HepG2 (cell line): ENCODE measurements at regions not wholly inside any gene's neighbourhood (a gene's known extent, or its start where the extent isn't known, plus 50 kb on each side); places are given as distances from the start of the nearest gene placed in this dataset.
A peak's percentile ranks its signal among the peaks of the same experiment; 100 is the strongest.

Experiments
- ATAC-seq: fragments of 200-7000 bp; cut with Tn5 transposase; 3 replicates; pipeline ENCODE4 v1.9.1; 2020; ENCODE audit warnings: mild to moderate bottlenecking, moderate library complexity
- BruUV-seq: library from RNA; stranded (reverse); fragments of 400-500 nt; replicated peaks from 2 replicates; lab custom pipeline; 2021; lab: Mats Ljungman, UMichigan
- CTCF ChIA-PET: fragments of 300-600 bp; formaldehyde crosslinking; extraction: SDS; loops from one replicate; lab custom pipeline; 2021; ENCODE audit warnings: low total read pairs, inconsistent platforms, low intra/inter-chr PET ratio; lab: Yijun Ruan, JAX
- POLR2A ChIA-PET: fragments of 350-600 bp; sonication (Branson Sonifier 250); formaldehyde crosslinking; loops from one replicate; lab custom pipeline; 2020; ENCODE audit warnings: antibody characterized with exemption, inconsistent platforms; lab: Yijun Ruan, JAX
- DNase-seq: peaks from one replicate; pipeline ENCODE4 v3.0.0-alpha.2; 2015; ENCODE audit warnings: low spot score
- FAIRE-seq: peaks from 3 replicates; lab custom pipeline; 2011; peaks lifted over from hg19 to GRCh38; lab: Jason Lieb, UNC
- H2AFZ ChIP-seq: one replicate; pipeline ENCODE4 v1.6.1; 2011; ENCODE audit warnings: low read length, inconsistent platforms
- H3K27ac ChIP-seq: fragments of 300-600 bp; 3 replicates; pipeline ENCODE4 v1.8.0; 2011; ENCODE audit warnings: mixed run types, mild to moderate bottlenecking, mixed read lengths, low read length, inconsistent platforms; ENCODE audit not compliant: insufficient read depth; ENCODE audit errors: extremely low read length
- H3K27me3 ChIP-seq, 2 experiments: fragments of 200-600 bp in 1 of 2; 2 replicates in 1 of 2; 3 replicates in 1 of 2; pipeline versions ENCODE4 v1.6.0 to v1.8.0; 2011; ENCODE audit warnings: low read length in 2 of 2, mild to moderate bottlenecking in 2 of 2, moderate library complexity in 2 of 2, inconsistent platforms in 1 of 2; ENCODE audit not compliant: insufficient read depth in 2 of 2, control insufficient read depth in 1 of 2
- H3K36me3 ChIP-seq, 2 experiments: fragments of 200-600 bp in 1 of 2; replicated peaks in 1 of 2; 2 replicates in 1 of 2; 3 replicates in 1 of 2; pipeline versions ENCODE4 v1.5.1 to v1.8.0; 2011; ENCODE audit warnings: low read length in 2 of 2, inconsistent platforms in 1 of 2; ENCODE audit not compliant: insufficient read depth in 2 of 2, control insufficient read depth in 1 of 2
- H3K4me1 ChIP-seq: 2 replicates; pipeline ENCODE4 v1.5.1; 2012; ENCODE audit warnings: low read length, inconsistent platforms; ENCODE audit not compliant: insufficient read depth
- H3K4me2 ChIP-seq: 2 replicates; pipeline ENCODE4 v1.6.0; 2011; ENCODE audit warnings: low read depth, low read length, inconsistent platforms
- H3K4me3 ChIP-seq, 3 experiments: fragments of 200-600 bp in 1 of 3; sonication (generic), shearing (Covaris generic) in 1 of 3; replicated peaks in 1 of 3; 2 replicates each; pipeline ENCODE4 v1.5.1; 2011 to 2016; ENCODE audit warnings: low read length in 3 of 3, inconsistent platforms in 2 of 3, low read depth in 2 of 3, mild to moderate bottlenecking in 2 of 3, control low read depth in 1 of 3, mixed read lengths in 1 of 3; ENCODE audit not compliant: insufficient read depth in 1 of 3
- H3K79me2 ChIP-seq: one replicate; pipeline ENCODE4 v1.6.1; 2011; ENCODE audit warnings: low read length, inconsistent platforms; ENCODE audit not compliant: insufficient read depth
- H3K9ac ChIP-seq: 2 replicates; pipeline ENCODE4 v1.6.0; 2011; ENCODE audit warnings: mild to moderate bottlenecking, low read depth, low read length, inconsistent platforms; ENCODE audit not compliant: insufficient read depth
- H3K9me3 ChIP-seq: 2 replicates; pipeline ENCODE4 v1.5.1; 2012; ENCODE audit warnings: mild to moderate bottlenecking, low read length
- H4K20me1 ChIP-seq: 2 replicates; pipeline ENCODE4 v1.6.0; 2011; ENCODE audit warnings: inconsistent platforms, mild to moderate bottlenecking, low read length, moderate library complexity; ENCODE audit not compliant: insufficient read depth
- ARHGAP35 ChIP-seq: sonication (generic); formaldehyde crosslinking; IDR thresholded peaks from 2 replicates; pipeline ENCODE4 v1.9.0; 2022; ENCODE audit warnings: mild to moderate bottlenecking, inconsistent platforms, moderate library complexity, missing genetic modification reagents, borderline replicate concordance
- BORCS8-MEF2B ChIP-seq: sonication (generic); formaldehyde crosslinking; IDR thresholded peaks from 2 replicates; pipeline ENCODE4 v1.8.0; 2022; ENCODE audit warnings: mild to moderate bottlenecking, missing genetic modification reagents
- CCDC6 ChIP-seq: sonication (generic); formaldehyde crosslinking; IDR thresholded peaks from 2 replicates; pipeline ENCODE4 v1.8.1; 2022; ENCODE audit warnings: mild to moderate bottlenecking, missing genetic modification reagents, moderate library complexity
- DPF2 ChIP-seq: sonication (generic); formaldehyde crosslinking; IDR thresholded peaks from 2 replicates; pipeline ENCODE4 v1.4.0; 2020; ENCODE audit warnings: mild to moderate bottlenecking, low read depth, missing genetic modification reagents, borderline replicate concordance
- GLMP ChIP-seq: sonication (generic); formaldehyde crosslinking; IDR thresholded peaks from 2 replicates; pipeline ENCODE4 v1.9.0; 2021; ENCODE audit warnings: missing genetic modification reagents, mild to moderate bottlenecking, borderline replicate concordance
- KLF15 ChIP-seq: sonication (generic); formaldehyde crosslinking; IDR thresholded peaks from 2 replicates; pipeline ENCODE4 v1.8.1; 2023; ENCODE audit warnings: borderline replicate concordance, mild to moderate bottlenecking, inconsistent platforms, missing genetic modification reagents, mixed read lengths
- MAX ChIP-seq: IDR thresholded peaks from 2 replicates; pipeline ENCODE4 v1.6.1; 2012; ENCODE audit warnings: inconsistent platforms
- NFAT5 ChIP-seq: sonication (generic); formaldehyde crosslinking; IDR thresholded peaks from 2 replicates; pipeline ENCODE4 v1.4.0; 2020; ENCODE audit warnings: missing genetic modification reagents
- NPAS2 ChIP-seq: sonication (generic); formaldehyde crosslinking; IDR thresholded peaks from 2 replicates; pipeline ENCODE4 v1.8.0; 2022; ENCODE audit warnings: mild to moderate bottlenecking, missing genetic modification reagents, borderline replicate concordance
- TFAP4 ChIP-seq: sonication (generic); IDR thresholded peaks from 2 replicates; pipeline ENCODE4 v1.6.1; 2016; ENCODE audit warnings: low read depth, borderline replicate concordance
- TFE3 ChIP-seq: IDR thresholded peaks from 2 replicates; pipeline ENCODE4 v1.6.1; 2016
- XBP1 ChIP-seq: sonication (generic); formaldehyde crosslinking; IDR thresholded peaks from 2 replicates; pipeline ENCODE4 v1.5.0; 2020; ENCODE audit warnings: missing genetic modification reagents
- ZNF367 ChIP-seq: sonication (generic); formaldehyde crosslinking; IDR thresholded peaks from 2 replicates; pipeline ENCODE4 v1.4.0; 2020; ENCODE audit warnings: missing genetic modification reagents, borderline replicate concordance
- ZNF441 ChIP-seq: sonication (generic); formaldehyde crosslinking; IDR thresholded peaks from 2 replicates; pipeline ENCODE4 v1.7.0; 2021; ENCODE audit warnings: missing genetic modification reagents, borderline replicate concordance
- ZNF83 ChIP-seq: sonication (generic); formaldehyde crosslinking; IDR thresholded peaks from 2 replicates; pipeline ENCODE4 v1.4.0; 2020; ENCODE audit warnings: missing genetic modification reagents, mild to moderate bottlenecking, borderline replicate concordance
- WGBS: methylation state at CpG from one replicate; pipeline ENCODE4 v1.1.6; 2017; ENCODE audit warnings: low lambda C conversion rate; 5-methylcytosine and 5-hydroxymethylcytosine counted together
- in situ Hi-C: cut with HindIII; loops from 2 replicates; pipeline ENCODE4 v1.10.0; 2017; ENCODE audit warnings: low pct_unique_long_range_greater_than_20kb; ENCODE audit not compliant: extremely low pct_ligation_motif_present
- intact Hi-C: fragments of 100-400 bp; cut with micrococcal nuclease; formaldehyde crosslinking; loops from one replicate; pipeline ENCODE4 v1.10.0; 2022; ENCODE audit not compliant: unreplicated experiment

GRCh38 chr5:74504463-74504862, 136.1 kb downstream of the ENC1 start:
- no TSS peak for BruUV-seq
- TF ChIP-seq ZNF441 (CRISPR knock-in tag) (no peak), NFAT5 (CRISPR knock-in tag) (no peak), MAX (no peak), NPAS2 (CRISPR knock-in tag) (no peak), TFAP4 (no peak), KLF15 (no peak), CCDC6 (CRISPR knock-in tag) (no peak), XBP1 (CRISPR knock-in tag) (no peak), ZNF83 (CRISPR knock-in tag) (no peak), ZNF367 (CRISPR knock-in tag) (no peak), GLMP (CRISPR knock-in tag) (no peak), ARHGAP35 (CRISPR knock-in tag) (no peak), TFE3 (CRISPR knock-in tag) (no peak), BORCS8-MEF2B (CRISPR knock-in tag) (no peak), DPF2 (no peak)

More at GRCh38 chr5:74504463-74504862, 136.1 kb downstream of the ENC1 start:
- no peak overlapping the region for H3K9ac ChIP-seq
- WGBS = 97% methylated on average over 3 of the region's 3 CpGs
- H3K27me3 ChIP-seq = no peaks in the 10 kb centered on the region
- H3K4me3 ChIP-seq = no peak overlapping the region
- FAIRE-seq = no peak
- in situ Hi-C loops (loop anchor here (5.0 kb wide), 2 partner anchors 33 to 133 kb away; no protein-coding TSS in a partner anchor), intact Hi-C loops (loop anchor here (5.0 kb wide), 1 partner anchor 78 kb away; no protein-coding TSS in a partner anchor)
- H3K9me3 ChIP-seq = no peaks in the 10 kb centered on the region
- H3K4me1 ChIP-seq = peaks cover 53% of the 10 kb centered on the region
- ChIA-PET CTCF (no interaction called here), POLR2A (no interaction called here)
- H3K36me3 ChIP-seq = no peaks in the 10 kb centered on the region
- no peaks in the 10 kb centered on the region for H3K79me2 ChIP-seq
- H4K20me1 ChIP-seq = no peaks in the 10 kb centered on the region
- no peak for ATAC-seq
- H3K4me2 ChIP-seq = no peak overlapping the region
- DNase-seq = no peak
- H2AFZ ChIP-seq = no peak overlapping the region
- H3K27ac ChIP-seq = peak overlapping the region; percentile 1
